ENCODE measurements at regions not wholly inside any gene's neighbourhood (a gene's known extent, or its start where the extent isn't known, plus 50 kb on each side); places are given as distances from the start of the nearest gene placed in this dataset.

DNA sequence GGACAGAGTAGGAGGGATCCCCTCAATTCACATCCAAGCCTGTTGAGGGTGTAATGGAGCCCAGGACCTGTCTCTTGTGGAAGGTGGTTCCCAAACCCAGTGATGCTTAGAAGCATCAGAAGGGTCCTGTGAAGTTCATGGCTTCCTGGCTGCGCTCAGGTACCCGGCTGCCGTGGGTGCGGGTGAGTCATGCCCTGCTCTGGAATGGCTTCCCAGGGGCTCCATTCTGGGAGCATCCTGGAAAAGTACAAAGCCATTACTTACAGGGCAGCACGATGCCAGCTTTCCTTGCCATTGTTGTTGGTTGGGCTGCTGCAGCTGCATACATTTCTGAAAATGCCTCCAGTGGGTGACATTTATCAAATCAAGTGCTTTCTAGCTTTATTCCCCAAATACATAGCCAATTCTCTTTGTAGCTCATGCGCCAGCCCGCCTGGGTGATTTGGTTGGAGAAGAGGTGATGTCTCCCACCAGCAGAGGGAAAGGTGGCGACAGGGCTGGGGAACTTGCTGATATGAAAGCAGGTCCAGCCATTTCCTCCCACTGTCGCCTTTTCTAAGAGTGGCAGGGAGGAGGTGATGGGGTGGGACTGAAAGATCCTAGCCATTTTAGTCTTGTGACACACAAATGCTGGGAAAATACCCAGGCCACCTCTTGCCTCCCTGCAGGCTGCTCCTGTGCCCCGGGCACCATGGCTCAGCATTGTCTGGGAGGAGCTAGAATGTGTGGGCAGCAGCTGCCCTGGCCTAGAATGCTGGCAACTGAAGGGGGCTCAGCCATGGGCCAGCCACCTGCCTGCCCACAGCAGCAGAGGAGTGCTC, 65.9 kb upstream of the HPCAL1 start:
- DNase-seq (ENCODE audit: insufficient read length, low spot score) (no peak), FAIRE-seq (no peak)

- no peak for FAIRE-seq
- DNase-seq (ENCODE audit: insufficient read length, low spot score), result no peak
These were observed 65.0 kb upstream of the HPCAL1 start for GRCh38 chr2:10237392-10238321.

GRCh38 chr2:10238396-10238795, 64.3 kb upstream of the HPCAL1 start:
- no peak for DNase-seq (ENCODE audit: insufficient read length, low spot score)
- FAIRE-seq, result no peak

DNA sequence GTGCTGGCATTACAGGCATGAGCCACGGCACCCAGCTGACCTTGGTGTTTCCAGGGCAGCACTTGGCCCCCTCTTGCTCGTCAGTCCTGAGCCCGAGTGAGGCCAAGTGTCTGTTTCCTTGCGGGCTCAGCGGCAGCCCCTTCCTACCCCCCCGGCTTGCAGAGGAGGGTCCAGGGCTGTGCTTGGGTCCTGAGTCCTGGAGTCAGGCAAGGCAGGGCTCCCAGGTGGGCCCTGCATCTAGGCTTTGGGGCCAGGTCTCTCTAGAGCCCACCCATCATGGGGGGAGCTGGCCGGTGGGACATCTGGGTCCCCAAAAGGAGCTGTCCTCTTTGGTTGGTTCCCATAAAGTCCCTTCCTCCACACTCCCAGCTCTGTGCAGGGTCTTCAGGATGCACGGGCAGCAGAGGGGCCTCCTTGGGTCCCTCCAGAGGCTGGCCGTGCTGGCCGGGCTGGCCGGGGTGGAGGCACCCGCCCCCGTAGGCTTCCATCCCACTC, 63.7 kb upstream of the HPCAL1 start:
- FAIRE-seq, result no peak
- no peak for DNase-seq (ENCODE audit: insufficient read length, low spot score)

DNA sequence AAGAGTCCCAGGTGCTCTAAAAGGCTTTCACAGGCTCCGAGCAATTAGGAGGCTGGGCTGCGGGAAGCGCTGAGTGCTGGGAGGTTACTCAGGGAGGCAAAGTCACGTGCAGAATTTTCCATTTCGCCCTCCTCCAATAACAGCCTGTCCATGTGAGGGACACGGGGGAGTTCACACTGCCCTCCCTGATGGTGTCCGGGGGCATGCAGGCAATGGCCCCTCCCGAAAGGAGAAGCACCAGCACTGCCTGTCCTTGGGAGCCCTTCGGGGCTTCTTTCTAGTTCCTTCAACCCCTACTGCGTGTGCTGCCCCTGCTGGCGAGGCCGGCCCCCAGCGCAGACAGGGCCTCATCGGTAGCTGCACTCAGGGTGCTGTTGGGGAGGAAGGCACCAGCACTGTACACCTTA, 63.1 kb upstream of the HPCAL1 start:
- no peak for FAIRE-seq
- no peak for DNase-seq (ENCODE audit: insufficient read length, low spot score)

GRCh38 chr2:10240161-10240681, 62.5 kb upstream of the HPCAL1 start:
- DNase-seq (ENCODE audit: insufficient read length, low spot score), result no peak
- no peak for FAIRE-seq

- FAIRE-seq, result no peak
These were observed 61.6 kb upstream of the HPCAL1 start for GRCh38 chr2:10240911-10241610.

GRCh38 chr2:10241641-10242430, 60.9 kb upstream of the HPCAL1 start:
- DNase-seq (ENCODE audit: insufficient read length, low spot score), result no peak
- FAIRE-seq, result no peak

More at GRCh38 chr2:10240911-10241610, 61.6 kb upstream of the HPCAL1 start:
- no peak for DNase-seq (ENCODE audit: insufficient read length, low spot score)

DNA sequence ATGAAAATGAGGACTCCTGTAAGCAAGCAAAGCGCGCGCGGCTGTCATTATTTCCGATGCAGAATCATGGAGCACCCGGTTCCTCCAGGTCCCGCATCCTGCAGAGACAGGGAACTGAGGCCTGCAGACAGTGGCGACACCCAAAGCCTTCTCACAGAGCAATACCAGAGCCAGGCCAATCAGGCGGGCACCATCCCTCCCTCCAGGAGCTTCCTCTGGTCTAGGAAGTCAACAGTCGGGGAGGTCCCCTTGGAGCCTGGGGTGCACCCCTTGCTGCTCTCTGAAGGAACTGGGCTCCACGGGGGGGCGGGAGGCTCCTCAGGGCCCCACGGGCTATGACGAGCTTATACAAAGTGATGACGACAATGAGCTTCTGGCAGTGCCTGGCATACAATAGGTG, 60.3 kb upstream of the HPCAL1 start:
- no peak for FAIRE-seq
- no peak for DNase-seq (ENCODE audit: insufficient read length, low spot score)

- no peak for FAIRE-seq
- DNase-seq (ENCODE audit: insufficient read length, low spot score), result no peak
These were observed 59.4 kb upstream of the HPCAL1 start for GRCh38 chr2:10242998-10243925.

GRCh38 chr2:10243926-10244270, 58.8 kb upstream of the HPCAL1 start:
- no peak for FAIRE-seq
- no peak for DNase-seq (ENCODE audit: insufficient read length, low spot score)

GRCh38 chr2:10245021-10245420, 57.7 kb upstream of the HPCAL1 start:
- FAIRE-seq (no peak), DNase-seq (ENCODE audit: insufficient read length, low spot score) (no peak)

DNA sequence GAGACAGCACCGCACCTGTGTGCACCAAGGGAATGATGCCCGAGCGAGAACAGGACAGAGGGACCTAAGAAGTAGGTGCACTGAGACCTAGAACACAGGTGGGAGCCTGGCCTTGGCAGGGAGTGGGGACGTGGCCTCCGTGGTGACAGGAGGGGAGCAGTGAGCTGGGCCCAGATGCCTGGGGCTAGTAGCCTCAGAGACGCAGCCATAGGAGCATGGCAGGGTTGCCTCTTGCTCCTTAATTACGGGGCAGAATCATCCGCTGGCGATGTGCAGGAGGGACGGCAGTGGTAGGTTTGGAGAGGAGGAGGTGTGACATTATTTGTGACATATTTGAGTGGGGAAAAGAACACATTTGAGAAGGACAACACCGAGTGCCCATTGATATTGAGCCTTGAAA, 57.0 kb upstream of the HPCAL1 start:
- DNase-seq (ENCODE audit: insufficient read length, low spot score) (no peak), FAIRE-seq (no peak)

DNA sequence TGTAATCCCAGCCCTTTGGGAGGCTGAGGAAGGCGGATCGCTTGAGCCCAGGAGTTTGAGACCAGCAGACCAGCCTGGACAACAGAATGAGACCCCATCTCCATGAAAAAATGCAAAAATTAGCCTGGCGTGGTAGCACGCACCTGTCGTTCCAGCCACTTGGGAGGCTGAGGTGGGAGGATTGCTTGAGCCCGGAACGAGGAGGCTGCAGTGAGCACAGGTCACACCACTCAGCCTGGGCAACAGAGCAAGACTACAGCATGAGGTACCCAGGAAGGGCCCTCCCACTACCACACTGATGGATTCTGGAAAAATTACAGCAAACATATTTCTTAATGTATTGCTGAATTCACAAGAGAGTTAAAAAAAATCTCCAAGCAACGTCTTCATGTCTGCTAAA, 56.3 kb upstream of the HPCAL1 start:
- FAIRE-seq (no peak), DNase-seq (ENCODE audit: insufficient read length, low spot score) (no peak)

DNA sequence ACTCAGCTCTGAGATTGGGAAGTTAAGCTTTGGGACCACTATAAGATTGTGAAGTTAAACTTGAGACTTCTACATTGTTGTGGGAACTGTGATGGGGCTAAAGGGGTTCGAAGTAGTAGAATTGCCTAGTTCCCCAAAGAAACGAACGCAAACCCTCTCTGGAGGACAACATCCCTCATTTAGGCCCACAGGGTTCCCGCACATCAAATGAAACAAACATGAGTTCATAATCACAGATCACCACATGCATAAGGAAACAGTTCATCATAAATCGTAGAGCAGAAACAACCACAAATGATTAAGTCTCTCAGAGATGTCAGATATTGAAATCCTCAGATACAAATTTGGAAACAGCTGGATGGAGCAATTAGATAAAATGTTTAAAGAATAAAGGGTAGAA, 55.9 kb upstream of the HPCAL1 start:
- FAIRE-seq, result no peak
- DNase-seq (ENCODE audit: insufficient read length, low spot score), result no peak

- FAIRE-seq (no peak), DNase-seq (ENCODE audit: insufficient read length, low spot score) (no peak)
These were observed 52.9 kb upstream of the HPCAL1 start for GRCh38 chr2:10249798-10250197.

- DNase-seq (ENCODE audit: insufficient read length, low spot score) (no peak), FAIRE-seq (peak; percentile 28)
These were observed 50.5 kb upstream of the HPCAL1 start for GRCh38 chr2:10252224-10252623.

GRCh38 chr2:10252661-10253060, 50.0 kb upstream of the HPCAL1 start:
- FAIRE-seq (no peak), DNase-seq (ENCODE audit: insufficient read length, low spot score) (no peak)
